Mesenteric fat pad (tissue), 1 donor: ENCODE measurements at regions not wholly inside any gene's neighbourhood (a gene's known extent, or its start where the extent isn't known, plus 50 kb on each side); places are given as distances from the start of the nearest gene placed in this dataset.
"Not testable (repeated sequence)": the region's sequence is repeated elsewhere in the genome, so short reads cannot be mapped to it uniquely, and the experiment has no call there.

Experiments
- DNase-seq: peaks from one replicate; pipeline ENCODE4 v3.0.0-alpha.2; 2020; ENCODE audit warnings: low spot score
- donor health status: DM: yes; HTN: yes; CAD: no.

DNA sequence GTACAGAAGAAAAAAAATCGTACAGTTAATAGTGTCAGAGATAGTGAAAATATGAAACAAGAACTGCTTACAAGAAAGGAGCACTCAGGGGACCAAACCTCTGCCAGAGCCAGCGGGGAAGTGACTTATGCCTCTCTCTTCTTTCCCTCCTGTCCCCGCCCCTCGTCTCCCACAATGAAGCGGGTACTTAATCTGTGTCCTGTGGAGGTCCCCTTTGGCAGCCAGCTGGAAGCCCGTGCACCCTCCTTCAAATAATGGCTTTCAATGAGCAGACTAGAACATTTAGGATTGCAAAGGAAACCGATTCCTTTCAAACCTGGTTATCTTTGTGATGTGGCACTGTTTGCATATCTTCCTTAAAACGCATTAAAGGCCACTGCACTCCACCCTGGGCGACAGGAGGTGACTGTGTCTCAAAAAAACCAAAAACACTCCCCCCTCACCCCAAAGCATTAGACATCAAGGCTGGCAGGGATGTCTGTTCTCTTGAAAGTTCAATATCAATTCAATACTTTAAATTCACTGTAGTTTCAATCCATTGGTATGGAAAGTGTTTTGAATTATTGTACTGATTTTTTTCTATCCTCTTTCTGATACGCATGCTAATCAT, 51.7 kb downstream of the PPIAL4C start:
- DNase-seq = not testable (repeated sequence)

GRCh38 chr1:149636286-149637122, 52.9 kb downstream of the PPIAL4C start:
- DNase-seq = peak; percentile 93

DNA sequence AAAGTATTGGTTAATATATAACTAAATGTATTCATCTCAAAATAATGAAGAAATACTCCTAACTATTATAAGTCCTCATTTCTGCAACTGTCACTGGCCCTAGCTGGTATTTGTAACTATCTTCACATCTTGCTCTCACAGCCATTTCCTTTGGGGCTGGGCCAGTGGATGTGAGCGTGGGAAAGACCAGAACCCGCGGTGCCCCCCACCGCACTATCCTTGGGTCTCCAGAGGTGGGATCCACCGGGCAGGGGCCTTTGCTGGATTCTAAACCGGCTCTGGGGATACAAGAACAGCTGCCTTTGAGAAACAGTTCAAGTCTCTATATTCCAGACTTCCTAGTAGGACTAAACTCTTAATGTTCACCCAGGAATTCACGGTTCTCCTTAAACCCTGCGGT, 54.8 kb downstream of the PPIAL4C start:
- DNase-seq = not testable (repeated sequence)

GRCh38 chr1:149638901-149639658, 55.4 kb downstream of the PPIAL4C start:
- not testable (repeated sequence) for DNase-seq

GRCh38 chr1:149641179-149641578, 57.5 kb downstream of the PPIAL4C start:
- DNase-seq = not testable (repeated sequence)

GRCh38 chr1:149644818-149645217, 61.2 kb downstream of the PPIAL4C start:
- DNase-seq = not testable (repeated sequence)

DNA sequence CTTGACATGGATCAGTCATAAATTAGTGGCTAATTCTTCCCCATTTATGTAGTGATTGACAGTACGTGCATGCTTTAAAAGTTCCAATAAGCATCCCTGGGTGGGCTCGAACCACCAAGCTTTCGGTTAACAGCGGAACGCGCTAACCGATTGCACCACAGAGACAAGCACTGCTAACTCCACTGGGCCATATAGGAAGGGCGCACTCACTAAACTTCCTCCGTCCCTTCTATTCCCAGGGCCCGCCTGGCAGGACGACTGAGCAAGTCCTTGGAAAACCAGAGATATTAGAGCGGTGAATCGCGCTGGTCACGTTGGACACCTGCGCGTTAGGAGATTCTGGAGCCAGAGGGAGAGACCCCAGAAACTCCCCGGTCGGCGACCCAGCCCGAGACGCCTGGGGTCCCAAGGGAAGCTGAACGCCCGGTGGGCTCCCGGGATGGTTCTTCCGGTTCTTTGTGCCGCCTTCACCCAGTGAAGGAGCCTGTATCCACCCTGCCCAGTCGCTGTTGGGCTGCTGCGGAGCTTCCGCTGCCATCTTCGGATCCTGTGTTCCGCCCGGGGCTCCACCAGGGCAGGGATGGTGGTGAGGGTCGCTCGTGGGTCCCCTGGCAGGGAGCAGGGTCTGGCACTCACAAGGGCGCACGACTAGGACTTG, 62.8 kb downstream of the PPIAL4C start:
- not testable (repeated sequence) for DNase-seq

- not testable (repeated sequence) for DNase-seq
Observed at GRCh38 chr1:149647018-149647373, 63.3 kb downstream of the PPIAL4C start.

DNA sequence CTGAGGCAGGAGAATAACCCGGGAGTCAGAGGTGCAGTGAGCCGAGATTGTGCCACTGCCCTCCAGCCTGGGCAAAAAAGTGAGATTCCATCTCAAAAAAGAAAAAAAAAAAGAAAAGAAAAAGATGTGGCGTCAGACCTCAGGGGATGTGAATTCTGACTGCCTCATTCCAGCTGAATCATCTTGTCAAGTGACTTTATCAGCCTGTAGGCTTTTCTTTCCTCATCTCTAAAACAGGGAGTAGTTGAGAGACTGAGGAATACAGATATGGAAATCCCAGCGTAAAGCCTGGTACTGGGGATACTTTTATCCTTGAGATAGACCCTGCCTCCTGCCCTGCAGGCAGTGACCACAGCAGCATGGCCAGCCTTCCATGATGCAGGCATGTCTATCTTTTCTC, 74.1 kb downstream of the PPIAL4C start:
- not testable (repeated sequence) for DNase-seq

GRCh38 chr1:149658175-149658574, 74.5 kb downstream of the PPIAL4C start:
- DNase-seq = not testable (repeated sequence)

DNA sequence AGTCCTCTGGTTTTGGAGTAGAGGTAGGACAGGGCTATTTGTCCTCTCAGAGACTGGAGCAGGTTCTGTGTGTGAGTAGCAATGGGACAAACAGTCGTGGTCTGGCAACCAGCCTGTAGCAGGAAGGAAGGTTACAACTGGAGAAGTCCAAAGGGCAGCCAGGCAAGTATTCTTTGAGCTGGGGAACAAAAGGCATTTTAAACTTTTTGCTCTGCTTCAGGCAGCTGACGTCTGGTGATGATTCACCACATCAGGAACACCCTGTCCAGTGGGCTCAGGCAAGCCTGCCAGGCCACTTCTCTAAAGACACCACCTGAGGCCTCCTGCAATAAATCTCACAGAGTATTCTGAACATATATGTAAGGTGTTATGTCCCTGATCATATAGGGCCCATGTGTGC, 81.0 kb downstream of the PPIAL4C start:
- DNase-seq = not testable (repeated sequence)

DNA sequence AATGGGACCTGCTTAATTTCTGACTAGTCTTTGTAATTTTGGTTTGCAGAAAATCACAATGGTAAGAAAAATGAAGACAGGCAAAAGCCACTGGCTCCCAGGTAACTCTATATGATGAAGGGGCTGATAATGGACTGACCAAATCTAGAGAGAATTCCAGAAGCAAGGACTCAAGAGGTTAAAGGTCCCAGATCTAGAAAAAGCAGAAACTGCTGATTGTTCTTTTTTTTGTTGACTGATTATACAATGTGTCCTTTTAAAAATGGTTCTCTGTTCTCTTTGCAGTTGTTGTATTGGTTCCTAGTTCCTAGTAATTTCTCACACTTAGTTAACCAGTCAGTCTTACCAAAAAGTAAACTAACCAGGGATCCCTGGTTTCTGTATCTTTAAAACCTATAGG, 81.4 kb downstream of the PPIAL4C start:
- not testable (repeated sequence) for DNase-seq

DNA sequence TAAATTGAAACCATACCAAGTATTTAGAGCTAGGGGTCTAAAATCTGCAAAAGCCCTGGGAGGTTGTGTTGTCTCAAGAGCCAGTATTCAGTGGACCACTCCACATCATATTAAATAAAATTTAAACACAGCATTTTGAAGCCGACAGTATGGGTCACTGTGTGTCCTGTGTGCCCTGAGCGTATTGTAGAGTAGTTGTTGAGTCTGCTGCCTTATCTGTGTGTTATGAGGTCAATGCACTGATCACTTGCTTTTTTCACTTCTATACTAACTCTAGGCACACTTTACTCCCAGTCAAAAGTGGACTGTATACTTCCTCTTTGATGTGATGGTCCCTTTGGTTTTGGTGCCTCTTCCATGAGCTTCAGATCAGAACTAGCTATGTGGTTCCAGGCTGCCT, 81.9 kb downstream of the PPIAL4C start:
- not testable (repeated sequence) for DNase-seq

- DNase-seq = not testable (repeated sequence)
Observed at GRCh38 chr1:149673231-149673909, 89.7 kb downstream of the PPIAL4C start.

DNA sequence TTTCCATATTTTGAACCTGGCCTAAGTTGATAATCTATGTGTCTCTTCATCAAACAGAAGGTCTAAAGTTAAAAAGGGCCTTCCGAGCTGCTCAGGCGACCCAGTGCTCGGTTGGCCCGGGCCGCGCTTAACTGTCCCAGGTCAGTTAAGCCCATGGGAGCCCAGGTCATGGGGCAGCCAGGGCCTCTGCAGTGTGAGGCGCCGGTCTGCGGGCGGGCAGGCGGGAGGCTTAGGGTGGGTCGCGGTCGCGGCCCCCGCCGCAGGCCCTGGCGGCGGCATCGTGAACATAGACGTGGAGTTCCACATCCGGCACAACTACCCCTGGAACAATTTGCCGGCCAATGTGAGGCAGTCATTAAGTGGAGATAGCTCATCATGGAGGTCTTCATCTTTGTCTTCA, 91.3 kb downstream of the PPIAL4C start:
- not testable (repeated sequence) for DNase-seq

- DNase-seq = not testable (repeated sequence)
Observed at GRCh38 chr1:149677359-149677758, 93.7 kb downstream of the PPIAL4C start.

- DNase-seq = not testable (repeated sequence)
Observed at GRCh38 chr1:149686593-149687238, 95.8 kb upstream of the FCGR1A start.

DNA sequence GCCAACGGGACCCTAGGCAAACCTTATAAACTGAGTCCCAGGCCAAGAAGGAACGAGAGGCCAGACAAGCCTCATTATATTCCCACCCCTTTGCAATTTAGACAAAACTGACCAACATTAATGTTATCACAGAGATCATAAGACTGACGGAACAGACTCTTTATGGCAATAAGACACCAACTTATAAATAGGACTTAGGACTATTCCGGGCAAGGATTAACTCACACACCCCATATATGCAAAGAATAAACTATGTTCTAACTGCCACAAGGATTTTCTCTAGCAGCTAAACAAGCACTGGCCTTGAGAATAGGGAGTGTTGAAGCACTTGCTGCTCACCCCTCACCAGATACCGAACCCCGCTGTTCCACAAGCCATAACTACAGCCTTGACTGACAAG, 91.1 kb upstream of the FCGR1A start:
- not testable (repeated sequence) for DNase-seq

DNA sequence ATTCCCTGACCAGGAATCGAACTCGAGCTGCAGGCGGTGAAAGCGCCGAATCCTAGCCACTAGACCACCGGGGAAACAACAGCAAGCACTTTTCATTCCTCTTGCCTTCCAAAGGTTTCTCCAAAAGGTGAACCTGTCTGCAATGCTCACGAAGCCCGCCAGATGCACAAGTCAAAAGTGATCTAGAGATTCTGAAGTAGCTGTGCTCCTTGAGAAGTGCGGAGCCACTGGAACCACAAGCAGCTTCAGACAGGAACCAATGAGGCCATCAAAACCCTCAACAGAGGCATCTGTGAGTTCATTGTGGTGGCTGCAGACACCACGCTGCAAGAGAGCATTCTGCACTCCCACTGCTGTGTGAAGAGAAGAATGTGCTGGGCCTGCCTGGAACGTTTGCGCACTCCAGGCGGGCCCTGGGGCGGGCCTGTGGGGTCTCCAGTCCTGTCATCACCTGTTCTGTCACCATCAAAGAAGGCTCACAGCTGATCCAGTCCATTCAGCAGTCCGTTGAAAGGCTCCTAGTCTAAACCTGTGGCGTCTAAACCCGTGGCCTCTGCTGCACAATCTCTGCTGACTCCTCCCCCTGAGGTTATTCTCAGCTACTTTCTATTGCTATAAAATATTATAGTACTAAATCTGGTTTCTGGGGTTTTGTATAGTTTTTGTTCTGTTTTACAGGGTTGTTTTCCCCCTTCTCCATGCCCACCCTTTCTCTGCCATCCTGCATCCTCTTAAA, 89.5 kb upstream of the FCGR1A start:
- not testable (repeated sequence) for DNase-seq
